ENCODE measurements at regions not wholly inside any gene's neighbourhood (a gene's known extent, or its start where the extent isn't known, plus 50 kb on each side); places are given as distances from the start of the nearest gene placed in this dataset.

GRCh38 chr14:79947440-79948054 is 263.8 kb downstream of the DIO2 start:
- TF ChIP-seq CTCF (IDR thresholded peaks at IDR 0.05; ENCODE audit: unreplicated experiment): no peak
- BruUV-seq (replicated peaks): no TSS peak
- CTCF ChIA-PET: no interaction called here

GRCh38 chr14:79939235-79939634 is 272.1 kb downstream of the DIO2 start:
- no TSS peak for BruUV-seq (replicated peaks)
- intact Hi-C loops (cut with micrococcal nuclease; ENCODE audit: unreplicated experiment): no loop called here
- Mint-ChIP-seq H3K27me3 (ENCODE audit: unreplicated experiment) (peaks cover 28% of the 10 kb centered on the region), H3K36me3 (ENCODE audit: insufficient read depth, unreplicated experiment) (no peaks in the 10 kb centered on the region), H3K27ac (ENCODE audit: unreplicated experiment) (no peak overlapping the region), H3K4me1 (ENCODE audit: low read depth, unreplicated experiment) (no peaks in the 10 kb centered on the region), H3K4me3 (ENCODE audit: low read depth, unreplicated experiment) (no peak overlapping the region), H3K9me3 (ENCODE audit: low read depth, unreplicated experiment) (peaks cover 4% of the 10 kb centered on the region)
- no peak for TF ChIP-seq CTCF (IDR thresholded peaks at IDR 0.05; ENCODE audit: unreplicated experiment)
- no peak for DNase-seq
- CTCF ChIA-PET: interaction anchor here (0.6 to 0.7 kb wide), 2 partner anchors 130 to 921 kb away, joined by 3 to 4 read pairs; no protein-coding TSS in a partner anchor

More at GRCh38 chr14:79947440-79948054, 263.8 kb downstream of the DIO2 start:
- no peak overlapping the region for H3K27ac Mint-ChIP-seq (ENCODE audit: unreplicated experiment)
- H3K9me3 Mint-ChIP-seq (ENCODE audit: low read depth, unreplicated experiment): no peaks in the 10 kb centered on the region
- intact Hi-C loops (cut with micrococcal nuclease; ENCODE audit: unreplicated experiment): no loop called here
- no peak for DNase-seq
- no peaks in the 10 kb centered on the region for H3K36me3 Mint-ChIP-seq (ENCODE audit: insufficient read depth, unreplicated experiment)
- H3K27me3 Mint-ChIP-seq (ENCODE audit: unreplicated experiment): peaks cover 14% of the 10 kb centered on the region
- no peaks in the 10 kb centered on the region for H3K4me1 Mint-ChIP-seq (ENCODE audit: low read depth, unreplicated experiment)
- no peak overlapping the region for H3K4me3 Mint-ChIP-seq (ENCODE audit: low read depth, unreplicated experiment)

- no peak for DNase-seq
- H3K27ac Mint-ChIP-seq (ENCODE audit: unreplicated experiment): no peak overlapping the region
- BruUV-seq (replicated peaks): no TSS peak
- H3K9me3 Mint-ChIP-seq (ENCODE audit: low read depth, unreplicated experiment): peaks cover 4% of the 10 kb centered on the region
- intact Hi-C loops (cut with micrococcal nuclease; ENCODE audit: unreplicated experiment): no loop called here
- no peak for TF ChIP-seq CTCF (IDR thresholded peaks at IDR 0.05; ENCODE audit: unreplicated experiment)
- H3K4me1 Mint-ChIP-seq (ENCODE audit: low read depth, unreplicated experiment): no peaks in the 10 kb centered on the region
- CTCF ChIA-PET: interaction anchor here (0.7 kb wide), 1 partner anchor 37 kb away, joined by 3 read pairs; no protein-coding TSS in a partner anchor
- no peak overlapping the region for H3K4me3 Mint-ChIP-seq (ENCODE audit: low read depth, unreplicated experiment)
- peaks cover 19% of the 10 kb centered on the region for H3K27me3 Mint-ChIP-seq (ENCODE audit: unreplicated experiment)
- H3K36me3 Mint-ChIP-seq (ENCODE audit: insufficient read depth, unreplicated experiment): no peaks in the 10 kb centered on the region
Measured at GRCh38 chr14:79938185-79938584, 273.1 kb downstream of the DIO2 start.

GRCh38 chr14:79937433-79937832 is 273.9 kb downstream of the DIO2 start:
- DNase-seq: no peak
- Mint-ChIP-seq H3K9me3 (ENCODE audit: low read depth, unreplicated experiment) (peaks cover 4% of the 10 kb centered on the region), H3K4me3 (ENCODE audit: low read depth, unreplicated experiment) (no peak overlapping the region), H3K27me3 (ENCODE audit: unreplicated experiment) (peaks cover 15% of the 10 kb centered on the region), H3K36me3 (ENCODE audit: insufficient read depth, unreplicated experiment) (no peaks in the 10 kb centered on the region), H3K4me1 (ENCODE audit: low read depth, unreplicated experiment) (no peaks in the 10 kb centered on the region), H3K27ac (ENCODE audit: unreplicated experiment) (no peak overlapping the region)
- CTCF ChIA-PET: no interaction called here
- no TSS peak for BruUV-seq (replicated peaks)
- TF ChIP-seq CTCF (IDR thresholded peaks at IDR 0.05; ENCODE audit: unreplicated experiment): no peak
- intact Hi-C loops (cut with micrococcal nuclease; ENCODE audit: unreplicated experiment): no loop called here

Data from Calu3 (cell line).